PFSK-1 (cell line): ENCODE measurements at regions not wholly inside any gene's neighbourhood (a gene's known extent, or its start where the extent isn't known, plus 50 kb on each side); places are given as distances from the start of the nearest gene placed in this dataset.

Source experiments
- POLR2AphosphoS5 ChIP-seq: IDR thresholded peaks from 2 replicates; pipeline ENCODE4 v1.6.1; 2012; ENCODE audit warnings: low read depth, mild to moderate bottlenecking, control low read depth, low read length, moderate library complexity
- REST ChIP-seq, 2 experiments: IDR thresholded peaks; 2 replicates each; pipeline versions ENCODE4 v1.6.1 to v1.8.0; 2011 to 2012; ENCODE audit warnings: low read depth in 2 of 2, low read length in 2 of 2, control low read depth in 1 of 2, inconsistent platforms in 1 of 2, mild to moderate bottlenecking in 1 of 2, moderate library complexity in 1 of 2; ENCODE audit not compliant: insufficient read depth in 1 of 2
- SIN3A ChIP-seq: IDR thresholded peaks from 2 replicates; pipeline ENCODE4 v1.6.1; 2012; ENCODE audit warnings: mild to moderate bottlenecking, low read length, moderate library complexity, borderline replicate concordance; ENCODE audit not compliant: insufficient read depth
- TAF1 ChIP-seq: IDR thresholded peaks from 2 replicates; pipeline ENCODE4 v1.6.1; 2012; ENCODE audit warnings: low read length, control low read depth, borderline replicate concordance; ENCODE audit not compliant: insufficient read depth

- TF ChIP-seq POLR2AphosphoS5 (no peak), REST (IDR thresholded peaks at IDR 0.05; ENCODE audit: insufficient read depth in 1 of 2, low read depth in 2 of 2, low read length in 2 of 2) (no peak), TAF1 (no peak), SIN3A (no peak)
Observed at GRCh38 chr10:109474261-109474660, 449.1 kb downstream of the XPNPEP1 start.
